NCI-H2107 (cell line): ENCODE measurements at regions not wholly inside any gene's neighbourhood (a gene's known extent, or its start where the extent isn't known, plus 50 kb on each side); places are given as distances from the start of the nearest gene placed in this dataset.
"Not testable (repeated sequence)": the region's sequence is repeated elsewhere in the genome, so short reads cannot be mapped to it uniquely, and the experiment has no call there.

Experiments
- DNase-seq: peaks from one replicate; lab custom pipeline; 2025; lab: John Stamatoyannopoulos, UW

DNA sequence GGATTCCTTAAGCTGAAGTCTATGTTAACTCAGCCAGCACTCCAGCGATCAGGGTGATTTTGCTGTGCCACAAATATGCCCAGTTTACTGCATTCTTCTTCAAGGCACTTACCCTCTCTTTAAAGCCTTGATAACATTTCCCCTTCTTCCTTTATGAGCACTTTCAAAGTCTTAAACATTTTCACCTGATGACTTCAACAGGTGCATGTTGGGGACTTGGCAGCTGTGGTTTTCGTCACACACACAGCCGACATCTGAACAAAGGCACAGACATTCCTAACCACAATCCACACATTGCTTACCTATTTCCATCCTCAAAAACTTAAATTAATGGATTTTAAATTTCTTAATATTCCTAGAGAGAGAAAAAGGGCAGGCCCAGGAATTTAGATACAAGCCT, 331.5 kb downstream of the CRPPA start:
- DNase-seq, result no peak

DNA sequence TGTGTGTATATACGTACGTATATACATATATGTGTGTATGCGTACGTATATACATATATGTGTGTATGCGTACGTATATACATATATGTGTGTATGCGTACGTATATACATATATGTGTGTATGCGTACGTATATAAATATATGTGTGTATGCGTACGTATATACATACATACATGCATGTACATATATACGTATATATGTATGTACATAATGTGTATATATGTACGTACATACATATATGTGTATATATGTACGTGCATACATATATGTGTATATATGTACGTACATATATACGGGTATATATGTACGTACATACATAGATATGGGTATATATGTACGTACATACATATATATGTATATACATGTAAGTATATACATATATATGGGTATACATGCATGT, 332.1 kb downstream of the CRPPA start:
- DNase-seq, result no peak

DNA sequence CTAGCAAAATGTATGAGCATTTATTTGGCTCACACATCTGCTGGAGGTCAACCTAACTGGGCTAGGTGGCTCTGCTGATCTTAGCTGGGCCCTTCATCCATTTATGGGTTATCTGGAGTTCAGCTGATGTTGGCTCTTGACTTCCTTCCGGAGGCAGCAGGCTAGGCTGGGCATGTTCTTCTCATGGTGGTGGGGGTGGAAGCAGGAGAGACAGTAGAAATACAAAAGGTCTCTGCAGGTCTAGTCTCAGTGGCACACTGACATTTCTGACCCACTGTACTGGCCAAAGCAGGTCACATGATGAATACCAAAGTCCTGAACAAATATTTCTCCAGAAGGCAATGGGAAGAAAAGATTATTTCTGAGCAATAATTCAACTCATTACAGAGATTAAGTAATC, 334.6 kb downstream of the CRPPA start:
- DNase-seq, result no peak

DNA sequence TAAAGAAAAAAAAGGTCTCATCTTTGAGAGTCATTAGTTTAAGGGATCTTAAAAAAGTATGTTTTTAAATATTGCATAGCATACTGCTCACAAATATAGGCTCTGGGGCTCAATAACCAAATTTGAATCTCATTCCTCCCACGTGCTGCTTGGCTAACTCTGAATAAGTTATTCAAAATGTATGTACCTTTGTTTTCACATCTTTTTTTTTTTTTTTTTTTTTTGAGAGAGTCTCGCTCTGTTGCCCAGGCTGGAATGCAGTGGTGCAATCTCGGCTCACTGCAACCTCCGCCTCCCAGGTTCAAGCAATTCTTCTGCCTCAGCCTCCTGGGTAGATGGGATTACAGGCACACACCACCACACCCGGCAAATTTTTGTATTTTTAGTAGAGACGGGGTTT, 335.6 kb downstream of the CRPPA start:
- DNase-seq, result not testable (repeated sequence)

DNA sequence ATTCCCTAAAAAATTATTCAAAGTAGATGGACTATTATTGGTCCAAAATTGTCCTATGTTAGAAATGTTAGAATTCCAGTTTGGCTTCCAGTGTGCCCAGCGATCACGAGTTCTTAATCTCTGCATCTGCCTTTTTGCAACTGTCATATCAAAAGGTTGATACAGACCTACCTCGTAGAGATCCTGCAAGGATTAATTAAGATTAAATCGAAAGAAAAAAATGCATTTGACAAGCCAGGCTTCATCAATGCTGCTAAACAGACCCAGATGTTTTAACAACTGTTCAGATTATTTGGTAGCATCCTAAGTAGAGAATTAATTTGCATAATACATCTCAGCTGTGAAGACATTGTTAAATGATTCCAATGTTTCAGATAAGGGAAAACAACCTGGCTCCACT, 336.5 kb downstream of the CRPPA start:
- no peak for DNase-seq

DNA sequence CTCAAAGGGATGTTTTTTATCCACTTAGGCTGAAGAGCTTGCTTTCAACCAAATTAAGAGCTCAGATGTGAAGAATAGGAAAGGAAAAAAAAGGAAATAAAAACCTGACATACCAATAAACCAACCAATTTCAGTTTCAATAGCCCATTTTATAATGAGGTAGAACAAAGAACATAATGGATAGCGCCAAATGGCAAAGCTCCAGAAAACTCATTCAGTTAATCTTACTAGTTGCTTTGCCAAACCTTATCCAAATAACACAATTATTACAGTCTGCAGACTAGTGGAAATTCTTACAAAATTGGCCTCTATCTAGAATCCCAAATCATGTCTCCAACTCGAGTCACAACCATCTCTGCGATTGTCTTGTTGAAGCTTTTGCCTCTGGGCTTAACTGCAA, 337.0 kb downstream of the CRPPA start:
- no peak for DNase-seq

DNA sequence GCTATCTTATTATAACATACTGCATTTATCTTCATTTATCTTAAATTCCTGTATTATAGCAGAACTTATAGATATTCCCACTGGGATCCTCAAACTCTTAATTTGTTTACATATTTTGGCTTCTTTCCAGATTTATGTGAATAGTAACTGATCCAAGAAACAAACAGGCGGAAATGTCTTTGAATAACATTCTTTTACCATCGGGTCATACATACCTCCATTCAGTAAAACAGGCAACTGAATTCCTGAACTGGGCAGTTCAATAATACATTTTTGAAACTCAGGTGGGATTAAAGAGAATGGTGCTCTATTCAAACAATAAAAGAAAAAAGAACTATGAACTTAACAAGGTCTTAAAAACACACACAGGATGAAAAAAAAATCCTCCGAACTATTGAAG, 337.4 kb downstream of the CRPPA start:
- DNase-seq, result no peak

DNA sequence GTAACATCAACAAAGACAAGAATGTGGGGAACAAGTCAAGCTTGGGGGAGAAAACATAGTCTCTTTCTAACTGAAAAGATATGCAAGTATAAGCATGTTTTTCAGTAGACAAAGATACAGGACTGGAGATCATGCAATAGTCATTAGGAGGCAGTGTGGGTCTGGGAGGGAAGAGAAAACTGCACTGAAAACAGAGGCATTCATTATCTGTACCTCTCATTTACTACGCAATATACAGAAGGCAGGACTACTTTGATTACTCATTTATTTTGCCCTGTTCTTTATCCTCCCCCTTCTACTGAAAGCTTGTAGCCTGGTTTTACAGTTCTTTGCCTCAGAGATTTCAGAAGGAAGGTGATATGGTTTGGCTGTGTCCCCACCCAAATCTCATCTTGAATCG, 341.2 kb downstream of the CRPPA start:
- DNase-seq, result no peak

DNA sequence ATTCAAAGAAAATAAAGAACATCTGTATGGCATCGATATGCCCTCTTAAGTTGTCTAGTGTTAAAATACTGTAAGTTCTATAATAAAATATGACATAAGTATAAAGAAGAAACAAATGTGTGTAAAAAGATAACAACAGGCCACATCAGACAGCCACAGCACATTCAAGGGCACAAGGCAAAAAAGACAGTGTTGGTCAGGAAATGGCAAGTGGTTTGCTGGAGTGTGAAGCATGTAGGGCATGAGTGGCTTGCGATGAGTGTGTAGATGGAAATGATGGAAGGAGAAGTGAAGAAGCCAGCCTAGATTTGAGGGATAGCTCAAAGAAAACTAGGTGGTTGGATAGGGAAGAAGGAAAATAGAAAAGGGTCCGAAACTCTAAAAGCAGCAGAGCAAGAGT, 341.6 kb downstream of the CRPPA start:
- no peak for DNase-seq

DNA sequence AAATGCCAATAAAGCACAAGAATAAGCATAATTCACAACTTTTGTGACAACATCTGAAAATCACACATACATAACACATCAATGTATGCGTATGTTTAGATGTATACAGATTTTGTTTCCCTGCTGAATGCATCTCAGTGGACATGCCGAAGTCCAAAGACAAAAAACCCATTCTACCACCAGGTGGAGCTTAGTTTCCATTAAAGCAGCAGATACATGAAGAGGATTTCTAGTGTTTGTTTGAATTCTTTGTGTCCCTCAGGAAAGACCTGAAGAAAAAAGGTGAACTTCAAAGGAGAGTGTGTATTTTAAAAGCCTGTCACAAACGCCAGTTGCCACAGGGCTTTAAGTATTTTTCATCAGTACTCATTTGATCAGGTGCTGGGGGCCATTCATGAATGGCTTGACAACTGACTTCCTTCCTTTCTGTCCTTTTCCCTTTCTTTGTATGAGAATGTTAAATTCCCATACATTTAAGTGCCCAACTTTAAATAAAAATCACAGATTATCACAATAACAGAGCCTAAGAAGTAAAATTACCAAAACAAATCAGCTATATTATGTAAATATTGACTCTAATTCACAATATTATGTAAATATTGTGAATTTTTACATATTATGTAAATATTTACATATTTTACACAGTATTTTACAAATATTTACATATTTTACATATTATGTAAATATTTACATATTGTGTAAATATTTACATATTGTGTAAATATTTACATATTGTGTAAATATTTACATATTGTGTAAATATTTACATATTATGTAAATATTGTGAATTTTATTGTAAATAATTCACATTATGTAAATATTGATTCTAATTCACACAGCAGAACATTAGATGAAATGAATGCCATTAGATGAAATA, 343.0 kb downstream of the CRPPA start:
- peak; percentile 25 for DNase-seq

DNA sequence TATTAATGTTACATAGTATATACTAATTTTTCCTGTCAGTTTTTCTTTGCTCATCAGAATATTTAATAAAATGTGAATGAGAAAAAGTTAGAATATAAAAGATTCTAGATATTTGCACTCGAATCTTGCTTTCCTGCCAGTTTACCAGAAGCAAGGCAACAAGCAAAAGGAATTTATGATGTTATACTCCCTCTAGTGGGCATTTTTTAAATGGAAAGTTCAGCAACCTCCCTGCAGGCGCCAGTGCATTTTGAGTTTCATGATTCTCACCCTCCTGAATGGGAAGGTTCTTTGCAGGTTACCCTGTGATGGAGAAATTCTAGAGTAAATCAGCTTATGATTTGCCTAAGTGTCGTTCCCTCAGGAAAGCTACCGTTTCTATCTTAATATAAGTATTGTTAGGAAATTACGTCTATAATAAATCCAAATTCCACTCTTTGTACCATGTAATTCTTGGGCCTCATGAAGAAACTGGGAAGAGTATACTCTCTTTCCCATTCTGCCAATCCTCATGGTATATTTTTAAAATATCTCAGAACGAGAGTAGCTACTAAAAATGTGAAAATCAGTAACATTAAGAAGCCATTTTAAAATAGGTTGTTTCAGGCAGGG, 350.0 kb downstream of the CRPPA start:
- DNase-seq, result peak; percentile 64

DNA sequence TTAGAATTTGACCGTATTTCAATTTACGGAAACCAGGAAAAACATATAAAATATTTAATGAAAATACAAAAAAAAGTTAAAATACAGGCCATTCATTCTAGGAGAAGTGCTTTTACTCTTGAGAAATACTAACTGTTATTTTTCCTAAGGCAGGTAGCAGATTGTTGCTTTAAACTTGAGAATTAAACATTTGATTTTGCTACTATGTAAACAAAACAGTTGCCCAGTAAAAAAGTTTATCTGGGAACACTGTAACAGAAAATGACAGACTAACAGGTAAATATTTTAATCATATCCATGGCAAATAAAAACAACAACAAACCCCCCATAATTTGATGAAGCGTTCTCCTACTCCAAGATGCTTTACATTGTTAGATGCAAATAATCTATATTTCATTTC, 350.5 kb downstream of the CRPPA start:
- no peak for DNase-seq

DNA sequence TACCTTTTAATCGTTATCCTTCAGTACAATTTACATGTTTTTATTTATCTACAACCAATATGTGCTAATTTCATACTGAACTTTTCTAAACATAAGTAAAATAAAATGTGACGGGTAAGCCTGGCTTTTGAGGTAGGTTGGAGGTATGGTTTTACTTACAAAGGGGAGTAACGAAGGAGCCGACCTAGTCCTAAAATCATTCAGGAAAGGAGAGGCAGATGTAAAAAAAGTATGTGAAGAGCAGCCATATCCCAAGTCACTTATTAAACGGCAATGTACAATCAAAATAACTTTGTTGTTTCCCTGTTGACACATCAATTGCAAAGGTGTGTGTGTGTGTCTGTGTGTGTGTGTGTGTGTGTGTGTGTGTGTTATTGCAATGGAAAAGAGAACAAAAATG, 351.3 kb downstream of the CRPPA start:
- no peak for DNase-seq

DNA sequence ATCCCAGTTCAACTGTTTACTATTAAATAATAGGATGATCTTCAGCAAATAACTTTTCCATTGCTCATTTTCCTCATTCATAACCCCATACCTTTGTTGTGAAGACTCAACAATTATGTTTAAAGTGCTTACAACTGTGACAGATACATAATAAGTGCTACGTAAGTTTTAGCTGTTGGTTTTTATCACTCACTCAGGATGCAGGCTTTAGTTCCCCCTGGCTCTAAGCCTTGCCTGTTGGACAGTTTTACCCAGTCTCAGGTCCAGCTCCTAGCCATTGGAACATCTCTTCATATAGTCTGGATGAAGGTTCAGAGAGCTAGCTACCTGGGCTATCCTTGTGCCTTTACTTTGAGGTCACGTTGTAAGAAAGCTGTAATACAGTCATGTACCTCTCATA, 353.2 kb downstream of the CRPPA start:
- no peak for DNase-seq

DNA sequence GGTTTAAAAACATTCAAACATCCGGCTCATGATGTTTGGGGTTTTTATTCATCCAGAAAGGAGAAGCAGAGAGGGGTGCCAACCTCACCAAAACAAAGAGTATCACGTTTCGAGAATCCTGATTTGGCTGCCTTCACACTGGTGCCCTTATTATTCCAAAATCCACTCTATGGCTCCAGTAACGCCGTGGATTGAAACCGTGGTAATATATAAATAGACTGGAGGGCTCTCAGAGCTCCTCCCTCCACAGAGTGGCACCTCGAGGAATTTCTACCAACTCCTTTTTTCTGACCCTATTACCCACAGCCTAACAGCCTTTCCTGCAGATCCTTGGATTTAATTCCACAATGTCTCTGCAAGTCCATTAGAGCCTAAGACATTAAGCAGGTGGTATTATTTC, 353.6 kb downstream of the CRPPA start:
- DNase-seq, result peak; percentile 32

DNA sequence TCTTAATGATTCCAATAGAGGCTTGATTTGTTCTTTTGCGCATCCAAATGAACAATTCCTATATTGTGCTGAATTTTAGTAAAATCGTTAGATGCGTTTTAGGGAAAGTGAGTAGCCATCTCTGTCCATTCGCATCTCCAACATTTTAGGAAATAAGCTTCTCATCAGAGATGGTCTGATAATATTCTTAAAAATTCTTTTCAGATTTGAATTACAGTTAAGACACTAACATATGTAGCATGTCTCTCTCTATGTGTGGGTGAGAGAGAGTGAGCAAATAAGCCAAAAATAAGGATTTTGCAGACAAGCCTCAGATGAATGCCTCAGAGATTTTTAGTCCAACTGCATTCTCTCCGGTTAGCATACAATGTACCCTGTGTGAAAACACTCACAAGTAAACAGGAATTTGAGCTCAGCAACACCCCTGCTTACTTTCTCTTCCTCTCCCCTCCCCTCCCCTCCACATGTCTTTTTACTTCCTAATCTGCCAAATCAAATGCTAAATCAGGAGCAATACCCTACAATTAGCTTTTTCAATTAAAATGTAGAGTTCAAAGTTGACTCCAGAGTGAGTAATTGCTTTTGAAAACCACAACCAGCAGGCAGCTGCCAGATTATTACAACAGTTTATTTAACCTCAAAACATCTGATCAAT, 354.4 kb downstream of the CRPPA start:
- DNase-seq, result no peak

DNA sequence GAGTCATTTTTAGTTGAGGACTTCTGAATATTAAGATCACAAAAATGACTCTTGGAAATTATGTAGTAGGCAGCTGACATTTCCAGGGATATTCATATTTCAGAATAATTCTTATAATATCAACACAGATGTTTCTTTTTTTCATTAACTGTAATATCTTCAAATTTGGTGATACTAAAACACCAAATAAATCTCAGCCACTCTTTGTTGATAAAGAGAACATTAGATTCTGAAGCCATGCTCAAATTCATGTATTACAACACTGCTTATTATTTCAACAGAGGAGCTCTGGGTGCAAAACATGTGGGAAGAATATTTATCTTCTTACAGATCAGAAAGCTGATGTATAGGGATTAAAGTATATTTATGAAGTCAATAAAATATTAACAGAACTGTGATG, 355.4 kb downstream of the CRPPA start:
- DNase-seq, result no peak

DNA sequence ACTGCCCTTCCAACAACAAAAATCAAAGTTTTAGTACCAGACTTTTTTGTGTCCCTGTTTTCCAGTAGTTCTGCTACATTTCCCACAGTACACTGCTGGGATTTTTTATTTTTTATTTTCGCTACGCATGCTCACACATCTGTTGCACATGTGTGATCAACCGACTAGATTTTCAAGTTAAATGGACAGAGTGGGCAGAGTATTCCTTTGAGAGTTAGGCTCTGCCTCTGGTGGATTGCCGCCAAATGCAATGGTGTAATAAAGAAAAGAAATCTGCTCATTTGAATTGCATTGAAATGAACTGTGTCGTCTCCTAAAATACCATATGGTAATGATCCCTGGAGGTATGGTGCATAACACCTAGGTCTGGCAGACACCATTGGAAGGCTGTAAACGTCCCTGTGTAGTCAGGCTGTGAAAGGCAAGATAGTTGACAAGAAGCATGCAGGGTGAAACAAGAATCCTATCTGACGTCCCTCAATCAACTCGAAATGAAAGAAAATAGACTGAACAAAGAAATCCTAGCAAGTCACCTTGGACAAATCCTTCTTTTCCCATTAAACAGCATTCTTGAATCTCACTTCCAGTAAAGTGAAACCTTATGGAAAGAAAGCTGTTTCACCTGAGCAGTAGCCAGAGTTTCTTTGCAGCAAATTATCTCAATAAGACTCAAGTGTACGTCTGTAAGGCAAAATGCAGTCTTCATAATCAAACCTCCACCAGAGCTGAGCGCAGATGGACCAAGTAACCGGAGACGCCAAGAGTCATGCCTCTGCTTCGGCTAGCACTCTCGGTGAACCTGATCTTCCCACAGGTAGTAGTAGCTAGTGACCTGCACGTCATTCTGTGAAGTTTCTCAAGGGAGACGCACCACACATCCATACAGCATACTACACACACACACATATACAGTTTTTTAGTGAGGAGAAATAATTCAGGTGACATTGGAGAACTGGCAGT, 357.3 kb downstream of the CRPPA start:
- no peak for DNase-seq

DNA sequence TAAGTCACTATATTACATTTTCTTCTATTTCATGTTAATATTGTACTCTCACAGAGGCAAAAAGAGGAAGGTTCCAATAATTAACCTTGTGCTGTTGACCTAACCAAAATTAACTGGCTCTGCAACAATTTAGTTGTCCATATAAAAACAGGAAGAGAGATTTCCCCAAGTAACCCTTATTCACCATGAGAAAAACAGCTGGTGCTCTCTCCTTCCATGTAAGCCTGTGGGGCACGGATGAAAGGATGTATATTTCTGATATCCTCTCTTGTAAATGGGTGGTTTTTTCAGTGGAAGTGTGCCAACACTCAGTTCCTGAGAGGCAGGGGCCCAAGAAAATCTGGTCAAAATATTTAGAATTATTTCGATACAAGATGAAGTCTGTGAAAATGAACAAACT, 358.1 kb downstream of the CRPPA start:
- no peak for DNase-seq

DNA sequence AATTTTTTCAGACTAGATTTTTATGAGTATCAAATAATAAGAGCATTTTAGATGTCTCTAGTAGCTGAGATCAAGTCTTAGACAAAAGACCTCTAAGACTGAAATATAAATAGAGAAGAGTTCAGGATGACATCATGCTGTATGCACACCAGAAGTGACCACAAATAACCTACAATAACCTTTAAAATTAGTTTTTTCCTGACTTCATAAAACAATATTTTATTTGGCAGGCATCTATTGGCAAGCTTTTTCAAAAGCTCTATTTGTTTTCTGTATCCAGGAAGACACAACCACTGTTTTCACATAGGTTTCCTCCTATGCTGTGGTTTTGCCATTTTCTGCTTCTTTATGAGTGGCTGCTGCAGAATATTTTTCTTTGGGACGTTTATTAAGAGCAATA, 359.1 kb downstream of the CRPPA start:
- no peak for DNase-seq

DNA sequence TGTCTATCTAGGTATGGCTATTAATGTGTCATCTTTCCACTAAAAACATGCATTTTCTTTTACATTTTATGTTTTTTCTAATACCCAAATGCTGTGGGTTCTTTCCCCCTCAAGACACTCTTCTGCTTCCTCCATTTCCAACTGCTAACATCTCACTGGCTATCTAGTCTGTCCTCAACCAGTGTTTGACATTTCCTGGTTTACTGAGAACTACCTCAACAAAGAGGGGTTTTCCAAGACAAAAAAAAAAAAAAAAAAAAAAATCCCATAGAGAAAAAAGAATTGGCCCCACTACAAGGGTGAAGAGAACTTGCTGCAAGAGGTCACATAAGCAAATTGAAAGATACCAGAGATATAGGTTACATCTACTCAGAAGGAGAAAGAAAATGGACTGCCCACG, 359.7 kb downstream of the CRPPA start:
- no peak for DNase-seq

DNA sequence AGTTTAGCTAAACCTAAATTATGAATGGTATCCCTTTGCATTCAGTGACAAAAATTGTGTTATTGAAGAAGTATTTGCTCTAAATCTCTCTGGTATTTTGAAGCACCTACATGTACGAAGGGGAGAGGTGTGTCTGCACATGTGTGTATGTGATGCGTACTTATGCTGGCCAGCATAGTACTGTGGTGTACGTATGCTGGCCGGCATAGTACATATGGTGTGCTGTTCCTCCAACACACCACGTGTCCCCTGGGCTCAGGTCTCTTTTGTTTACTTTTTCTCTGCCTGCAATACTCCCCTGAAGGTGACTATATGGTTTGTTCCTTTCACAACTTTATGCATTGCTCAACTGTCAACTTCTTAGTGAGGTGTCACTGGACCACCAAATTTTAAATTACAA, 360.3 kb downstream of the CRPPA start:
- no peak for DNase-seq
